CD8-positive, alpha-beta memory T cell (primary cell): ENCODE measurements at regions not wholly inside any gene's neighbourhood (a gene's known extent, or its start where the extent isn't known, plus 50 kb on each side); places are given as distances from the start of the nearest gene placed in this dataset.

Experiments
- CTCF ChIA-PET: fragments of 350-600 bp; sonication (Branson Sonifier 250); formaldehyde crosslinking; loops from one replicate; lab custom pipeline; 2021; ENCODE audit warnings: antibody characterized with exemption; lab: Charles Lee
- POLR2A ChIA-PET: fragments of 350-600 bp; sonication (Branson Sonifier 250); formaldehyde crosslinking; loops from one replicate; lab custom pipeline; 2021; ENCODE audit warnings: antibody characterized with exemption; lab: Charles Lee
- DNase-seq, 5 donors: peaks; one replicate each; pipeline versions ENCODE4 v3.0.0 to v3.0.0-alpha.2; 2020 to 2022; ENCODE audit warnings: mixed read lengths in 1 of 5
- H3K27ac ChIP-seq: one replicate; pipeline ENCODE4 v1.7.0; 2013; ENCODE audit warnings: low read depth, mild to moderate bottlenecking, low read length, moderate library complexity
- H3K27me3 ChIP-seq: 2 replicates; pipeline ENCODE4 v1.7.0; 2013; ENCODE audit warnings: low read length, mild to moderate bottlenecking; ENCODE audit not compliant: insufficient read depth, poor library complexity, severe bottlenecking
- H3K36me3 ChIP-seq: 2 replicates; pipeline ENCODE4 v1.7.0; 2013; ENCODE audit warnings: mild to moderate bottlenecking, low read length, moderate library complexity; ENCODE audit not compliant: insufficient read depth
- H3K4me1 ChIP-seq: 2 replicates; pipeline ENCODE4 v1.7.0; 2013; ENCODE audit warnings: mild to moderate bottlenecking, low read length, moderate library complexity; ENCODE audit not compliant: insufficient read depth
- H3K4me3 ChIP-seq: 2 replicates; pipeline ENCODE4 v1.7.0; 2013; ENCODE audit warnings: mild to moderate bottlenecking, low read length
- H3K9me3 ChIP-seq: 2 replicates; pipeline ENCODE4 v1.7.0; 2013; ENCODE audit warnings: mild to moderate bottlenecking, low read length
- H3K27ac Mint-ChIP-seq, 8 donors: one replicate each; pipeline ENCODE4 v1.8.0; 2020 to 2021; ENCODE audit warnings: mixed read lengths in 8 of 8, mild to moderate bottlenecking in 6 of 8, inconsistent platforms in 3 of 8, moderate library complexity in 3 of 8
- H3K27me3 Mint-ChIP-seq, 2 donors: one replicate each; pipeline ENCODE4 v1.8.0; 2020 to 2021; ENCODE audit warnings: mixed read lengths in 2 of 2, mild to moderate bottlenecking in 1 of 2, moderate library complexity in 1 of 2
- H3K36me3 Mint-ChIP-seq, 3 donors: one replicate each; pipeline ENCODE4 v1.8.0; 2020 to 2021; ENCODE audit warnings: mixed read lengths in 3 of 3, inconsistent platforms in 1 of 3, mild to moderate bottlenecking in 1 of 3
- H3K4me1 Mint-ChIP-seq, 3 donors: one replicate each; pipeline ENCODE4 v1.8.0; 2020 to 2021; ENCODE audit warnings: mixed read lengths in 3 of 3, inconsistent platforms in 1 of 3, mild to moderate bottlenecking in 1 of 3
- H3K4me3 Mint-ChIP-seq, 7 donors: one replicate each; pipeline ENCODE4 v1.8.0; 2020 to 2021; ENCODE audit warnings: mixed read lengths in 7 of 7, mild to moderate bottlenecking in 6 of 7, moderate library complexity in 4 of 7, inconsistent platforms in 2 of 7
- H3K9me3 Mint-ChIP-seq, 5 donors: one replicate each; pipeline ENCODE4 v1.8.0; 2020 to 2022; ENCODE audit warnings: mixed read lengths in 5 of 5, mild to moderate bottlenecking in 3 of 5, moderate library complexity in 2 of 5, inconsistent platforms in 1 of 5

DNA sequence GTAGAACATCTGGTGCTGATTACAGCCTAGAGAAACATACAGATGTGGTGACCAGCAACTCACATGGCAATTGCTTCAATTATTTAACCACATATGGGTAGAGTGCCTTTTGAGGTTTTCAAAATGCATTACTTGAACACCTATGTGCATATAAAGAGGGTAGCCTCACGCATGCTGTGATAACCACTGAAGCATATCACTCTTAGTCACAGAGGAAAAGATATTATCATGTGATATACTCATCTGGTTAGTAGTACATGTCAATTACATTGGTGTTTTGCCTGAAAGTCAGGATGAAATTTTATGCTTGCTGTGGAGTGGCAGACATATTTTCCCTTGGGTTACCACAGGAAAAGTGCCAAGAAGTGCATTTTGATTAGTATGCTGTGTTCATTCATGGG lies 459.3 kb upstream of the AGTR1 start:
- Histone ChIP-seq H3K4me3 (no peak overlapping the region), H3K9me3 (no peaks in the 10 kb centered on the region), H3K27me3 (no peaks in the 10 kb centered on the region), H3K36me3 (no peaks in the 10 kb centered on the region), H3K4me1 (no peaks in the 10 kb centered on the region), H3K27ac (no peak overlapping the region)
- ChIA-PET POLR2A (no interaction called here), CTCF (no interaction called here)
- H3K4me3 Mint-ChIP-seq: no peak overlapping the region
- H3K27me3 Mint-ChIP-seq: no peaks in the 10 kb centered on the region
- no peaks in the 10 kb centered on the region for H3K4me1 Mint-ChIP-seq
- DNase-seq: no peak
- H3K27ac Mint-ChIP-seq: no peak overlapping the region
- no peaks in the 10 kb centered on the region for H3K36me3 Mint-ChIP-seq
- peaks cover 0 to 10% (median 4%) of the 10 kb centered on the region in 5 donors for H3K9me3 Mint-ChIP-seq

DNA sequence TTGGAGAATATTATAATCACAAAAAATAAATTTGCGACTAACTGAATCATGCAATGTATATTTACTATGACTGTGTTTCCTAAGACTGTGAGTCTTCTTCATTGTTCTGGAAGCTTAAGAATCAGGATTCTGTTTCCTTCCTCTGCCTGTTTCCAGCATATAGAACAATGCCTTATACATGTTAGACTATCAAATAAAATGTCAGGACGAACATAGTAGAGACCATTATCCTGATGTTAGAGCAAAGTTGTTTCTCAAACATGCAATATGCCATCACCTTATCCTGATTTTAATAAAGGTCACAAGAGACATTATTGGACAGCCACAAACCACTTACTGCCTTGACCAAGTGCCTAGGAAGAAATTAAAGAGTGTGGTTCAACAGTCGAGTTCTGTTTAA lies 457.4 kb upstream of the AGTR1 start:
- Histone ChIP-seq H3K4me3 (no peak overlapping the region), H3K36me3 (no peaks in the 10 kb centered on the region), H3K27ac (no peak overlapping the region), H3K27me3 (no peaks in the 10 kb centered on the region), H3K4me1 (no peaks in the 10 kb centered on the region), H3K9me3 (no peaks in the 10 kb centered on the region)
- DNase-seq: no peak
- ChIA-PET CTCF (no interaction called here), POLR2A (no interaction called here)
- no peaks in the 10 kb centered on the region for H3K27me3 Mint-ChIP-seq
- H3K36me3 Mint-ChIP-seq: no peaks in the 10 kb centered on the region
- no peaks in the 10 kb centered on the region for H3K4me1 Mint-ChIP-seq
- peaks cover 2 to 10% (median 4%) of the 10 kb centered on the region in 5 donors for H3K9me3 Mint-ChIP-seq
- H3K27ac Mint-ChIP-seq: no peak overlapping the region
- no peak overlapping the region for H3K4me3 Mint-ChIP-seq

DNA sequence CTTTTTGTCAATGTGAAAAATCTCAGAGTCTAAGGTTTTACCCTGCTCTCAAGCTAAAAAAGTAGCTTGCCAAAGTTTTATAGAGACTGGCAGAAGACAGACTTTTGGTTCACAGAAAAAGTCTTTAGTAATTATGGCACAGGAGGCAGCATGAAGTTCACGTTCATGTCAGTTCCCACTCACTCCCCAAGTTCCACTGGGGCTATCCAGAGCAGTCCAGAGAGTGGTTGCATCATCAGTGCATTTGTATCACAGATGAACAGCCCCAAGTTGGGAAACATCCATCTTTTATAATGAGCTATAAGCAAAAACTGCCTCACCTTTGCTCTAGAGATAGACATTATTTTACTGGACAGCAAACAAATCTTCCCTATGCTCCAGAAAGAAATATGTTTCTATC lies 454.1 kb upstream of the AGTR1 start:
- H3K27ac Mint-ChIP-seq: no peak overlapping the region
- no peak for DNase-seq
- POLR2A ChIA-PET: no interaction called here
- Histone ChIP-seq H3K9me3 (no peaks in the 10 kb centered on the region), H3K27me3 (no peaks in the 10 kb centered on the region), H3K36me3 (no peaks in the 10 kb centered on the region), H3K27ac (no peak overlapping the region), H3K4me3 (no peak overlapping the region), H3K4me1 (no peaks in the 10 kb centered on the region)
- H3K36me3 Mint-ChIP-seq: no peaks in the 10 kb centered on the region
- H3K4me3 Mint-ChIP-seq: no peak overlapping the region
- CTCF ChIA-PET: interaction anchor here (1.2 kb wide), 1 partner anchor 12 kb away, joined by 3 read pairs; no protein-coding TSS in a partner anchor
- peaks cover 2 to 10% (median 4%) of the 10 kb centered on the region in 5 donors for H3K9me3 Mint-ChIP-seq
- H3K27me3 Mint-ChIP-seq: no peaks in the 10 kb centered on the region
- H3K4me1 Mint-ChIP-seq: no peaks in the 10 kb centered on the region

DNA sequence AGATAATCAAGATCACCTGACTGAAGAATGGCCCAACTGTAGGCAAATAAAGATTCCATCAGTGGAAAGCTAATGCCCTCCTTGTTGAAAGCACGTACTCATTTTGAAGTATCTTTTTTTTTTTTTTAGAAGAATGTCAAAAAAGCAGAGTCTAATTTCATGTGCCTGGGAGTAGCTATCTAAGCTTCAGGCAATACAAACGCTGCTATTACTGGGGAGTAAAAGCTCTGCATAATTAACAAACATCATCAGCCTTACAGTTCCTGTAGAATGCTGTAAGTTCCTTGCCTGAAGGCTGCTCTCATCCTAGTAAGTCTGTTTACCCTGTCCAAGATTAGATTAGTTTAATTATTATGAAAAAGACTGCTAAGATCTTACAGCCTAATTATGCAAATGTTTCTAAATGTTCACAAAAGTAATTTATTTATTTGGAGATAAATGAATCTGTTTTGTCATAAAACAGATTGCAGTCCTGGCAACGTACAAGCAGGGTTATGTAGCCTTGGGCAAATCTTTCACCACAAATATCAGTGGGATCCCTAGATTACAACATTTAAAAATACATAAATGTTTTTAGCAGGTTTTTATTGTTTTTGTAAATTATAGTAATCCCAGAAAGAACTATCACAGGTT lies 451.3 kb upstream of the AGTR1 start:
- Histone ChIP-seq H3K4me1 (no peaks in the 10 kb centered on the region), H3K9me3 (no peaks in the 10 kb centered on the region), H3K36me3 (no peaks in the 10 kb centered on the region), H3K4me3 (no peak overlapping the region), H3K27ac (no peak overlapping the region), H3K27me3 (no peaks in the 10 kb centered on the region)
- no peak overlapping the region for H3K27ac Mint-ChIP-seq
- no peak for DNase-seq
- no peak overlapping the region for H3K4me3 Mint-ChIP-seq
- CTCF ChIA-PET: no interaction called here
- no peaks in the 10 kb centered on the region for H3K36me3 Mint-ChIP-seq
- POLR2A ChIA-PET: no interaction called here
- H3K9me3 Mint-ChIP-seq: peaks cover 2 to 5% (median 2%) of the 10 kb centered on the region in 5 donors
- H3K4me1 Mint-ChIP-seq: no peaks in the 10 kb centered on the region
- no peaks in the 10 kb centered on the region for H3K27me3 Mint-ChIP-seq

DNA sequence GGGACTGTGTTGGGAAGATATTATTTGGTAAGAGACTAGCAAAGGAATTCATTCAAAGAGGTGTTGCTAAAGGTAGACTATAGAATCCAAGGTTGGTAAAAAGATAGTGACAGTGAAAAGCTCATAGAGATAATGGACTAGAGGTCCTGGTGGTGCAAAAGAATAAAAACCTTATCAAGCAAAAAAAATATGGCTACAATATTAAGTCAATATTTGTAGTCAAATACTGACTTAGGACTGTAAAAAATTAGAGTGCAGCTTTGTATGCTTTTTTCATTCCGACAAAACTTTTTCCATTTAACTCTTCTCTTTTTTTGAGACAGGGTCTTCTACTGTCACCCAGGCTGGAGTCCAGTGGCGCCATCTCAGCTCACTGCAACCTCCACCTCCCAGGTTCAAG lies 444.0 kb upstream of the AGTR1 start:
- H3K36me3 ChIP-seq: no peaks in the 10 kb centered on the region
- no peaks in the 10 kb centered on the region for H3K4me1 Mint-ChIP-seq
- no peak for DNase-seq
- CTCF ChIA-PET: no interaction called here
- no peak overlapping the region for H3K4me3 ChIP-seq
- H3K27me3 Mint-ChIP-seq: peaks cover 0 to 2% of the 10 kb centered on the region in 2 donors
- no peaks in the 10 kb centered on the region for H3K9me3 ChIP-seq
- no peak overlapping the region for H3K27ac Mint-ChIP-seq
- no peaks in the 10 kb centered on the region for H3K27me3 ChIP-seq
- no peaks in the 10 kb centered on the region for H3K36me3 Mint-ChIP-seq
- no peak overlapping the region for H3K4me3 Mint-ChIP-seq
- H3K4me1 ChIP-seq: no peaks in the 10 kb centered on the region
- peaks cover 0 to 10% (median 7%) of the 10 kb centered on the region in 5 donors for H3K9me3 Mint-ChIP-seq
- POLR2A ChIA-PET: no interaction called here
- H3K27ac ChIP-seq: no peak overlapping the region

DNA sequence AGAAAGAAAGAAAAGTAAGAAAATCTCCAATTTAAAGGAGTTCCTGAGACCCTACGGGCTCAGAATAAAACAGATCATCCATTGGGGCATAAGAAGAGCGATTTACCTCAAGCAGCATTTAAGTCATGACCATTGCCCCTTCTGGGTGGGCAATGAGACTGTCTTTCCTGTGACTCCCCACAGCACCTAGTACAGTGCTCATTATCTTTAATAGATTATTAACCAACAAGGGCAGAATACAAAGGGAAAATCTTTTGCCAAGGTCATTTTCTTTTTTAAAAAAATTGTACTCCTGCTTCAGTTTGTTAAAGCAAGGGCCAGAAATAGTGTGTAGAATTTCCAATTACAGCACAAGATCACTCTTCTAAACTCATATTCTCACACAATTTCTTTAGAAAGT lies 443.3 kb upstream of the AGTR1 start:
- peaks cover 0 to 2% of the 10 kb centered on the region in 2 donors for H3K27me3 Mint-ChIP-seq
- Histone ChIP-seq H3K9me3 (no peaks in the 10 kb centered on the region), H3K36me3 (no peaks in the 10 kb centered on the region), H3K27me3 (no peaks in the 10 kb centered on the region), H3K4me3 (no peak overlapping the region), H3K27ac (no peak overlapping the region), H3K4me1 (no peaks in the 10 kb centered on the region)
- POLR2A ChIA-PET: no interaction called here
- no peak overlapping the region for H3K4me3 Mint-ChIP-seq
- no peak for DNase-seq
- no peaks in the 10 kb centered on the region for H3K4me1 Mint-ChIP-seq
- CTCF ChIA-PET: no interaction called here
- no peak overlapping the region for H3K27ac Mint-ChIP-seq
- no peaks in the 10 kb centered on the region for H3K36me3 Mint-ChIP-seq
- peaks cover 1 to 10% (median 7%) of the 10 kb centered on the region in 5 donors for H3K9me3 Mint-ChIP-seq

DNA sequence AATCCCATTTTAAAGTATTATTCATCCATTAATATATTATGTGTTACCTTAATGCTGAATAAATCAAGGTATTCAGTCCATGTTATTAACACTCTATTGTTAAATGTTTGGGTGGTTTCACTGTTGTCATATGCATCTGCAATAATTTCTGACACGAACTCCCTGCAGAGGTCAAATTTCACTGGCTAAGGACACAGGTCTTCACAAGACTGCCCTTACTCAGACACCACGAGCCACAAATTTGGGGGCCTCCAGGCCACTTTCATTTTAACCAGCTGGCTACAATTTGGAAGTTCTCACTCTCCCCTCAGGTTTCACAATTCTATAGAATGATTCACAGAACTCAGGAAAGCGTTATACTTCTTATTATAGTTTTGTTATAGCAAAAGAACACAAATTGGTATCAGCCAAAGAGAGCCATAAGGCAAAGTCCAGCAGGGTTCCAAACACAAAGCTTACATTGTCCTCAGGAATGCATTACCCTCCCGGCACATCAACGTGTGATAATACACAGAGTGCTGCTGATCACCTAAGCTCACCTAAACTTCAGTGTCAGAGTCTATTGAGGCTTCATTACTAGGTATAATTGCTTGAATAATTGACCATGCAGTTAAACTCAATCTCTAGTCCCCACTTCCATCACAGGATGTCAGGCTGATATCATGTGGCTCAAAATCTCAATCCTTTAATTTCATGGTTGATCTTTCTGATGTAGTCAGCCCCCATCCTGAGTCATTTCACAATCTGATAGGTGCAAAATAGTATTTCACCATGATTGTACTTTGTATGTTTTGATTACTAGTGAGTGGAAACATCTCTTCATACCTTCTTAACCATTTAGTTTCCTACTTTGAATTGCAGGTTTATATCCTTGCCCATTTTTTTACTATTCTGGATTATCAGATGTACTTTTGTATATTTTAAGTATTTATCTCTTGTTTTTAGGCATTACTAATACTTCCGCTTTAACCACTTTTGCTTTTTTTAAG lies 441.4 kb upstream of the AGTR1 start:
- peaks cover 0 to 2% of the 10 kb centered on the region in 2 donors for H3K27me3 Mint-ChIP-seq
- no peaks in the 10 kb centered on the region for H3K36me3 ChIP-seq
- H3K27ac ChIP-seq: no peak overlapping the region
- no peaks in the 10 kb centered on the region for H3K9me3 ChIP-seq
- no peaks in the 10 kb centered on the region for H3K4me1 ChIP-seq
- DNase-seq: no peak
- no peak overlapping the region for H3K27ac Mint-ChIP-seq
- H3K9me3 Mint-ChIP-seq: peaks cover 1 to 10% (median 7%) of the 10 kb centered on the region in 5 donors
- H3K4me3 Mint-ChIP-seq: no peak overlapping the region
- H3K4me3 ChIP-seq: no peak overlapping the region
- no peaks in the 10 kb centered on the region for H3K36me3 Mint-ChIP-seq
- H3K4me1 Mint-ChIP-seq: no peaks in the 10 kb centered on the region
- ChIA-PET CTCF (no interaction called here), POLR2A (no interaction called here)
- no peaks in the 10 kb centered on the region for H3K27me3 ChIP-seq

DNA sequence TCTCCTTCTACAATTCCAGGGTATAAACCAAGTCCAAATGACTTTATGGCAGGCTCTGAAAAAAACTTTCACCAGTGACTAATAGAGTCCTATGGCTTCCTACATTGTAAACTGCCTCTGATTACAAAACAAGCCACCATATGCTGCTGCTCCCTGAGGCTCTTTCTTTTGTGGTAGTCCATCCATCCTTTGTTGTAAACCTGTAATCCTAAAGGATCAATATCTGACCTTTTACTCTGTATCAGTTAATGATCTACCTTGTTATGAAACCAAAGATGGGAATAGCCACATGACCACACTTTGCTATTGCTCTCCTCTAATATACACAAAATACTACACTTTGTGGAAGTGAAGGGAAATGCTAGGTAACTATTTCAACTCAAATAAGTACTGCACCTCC lies 434.7 kb upstream of the AGTR1 start:
- H3K4me3 ChIP-seq: no peak overlapping the region
- CTCF ChIA-PET: no interaction called here

More for the DNA sequence above, 434.7 kb upstream of the AGTR1 start:
- Histone ChIP-seq H3K9me3 (no peaks in the 10 kb centered on the region), H3K27me3 (no peaks in the 10 kb centered on the region), H3K27ac (no peak overlapping the region), H3K36me3 (no peaks in the 10 kb centered on the region), H3K4me1 (no peaks in the 10 kb centered on the region)
- H3K9me3 Mint-ChIP-seq: peaks cover 3 to 4% (median 3%) of the 10 kb centered on the region in 5 donors
- no peak overlapping the region for H3K27ac Mint-ChIP-seq
- no peak for DNase-seq
- no peak overlapping the region for H3K4me3 Mint-ChIP-seq
- POLR2A ChIA-PET: no interaction called here
- H3K36me3 Mint-ChIP-seq: no peaks in the 10 kb centered on the region
- no peaks in the 10 kb centered on the region for H3K4me1 Mint-ChIP-seq
- peaks cover 0 to 1% of the 10 kb centered on the region in 2 donors for H3K27me3 Mint-ChIP-seq
